Prostate gland (tissue), 2 donors: ENCODE measurements at regions not wholly inside any gene's neighbourhood (a gene's known extent, or its start where the extent isn't known, plus 50 kb on each side); places are given as distances from the start of the nearest gene placed in this dataset.

ENCODE experiments used
- CTCF ChIP-seq, 4 experiments: fragments of 200-600 bp in 2 of 4; fragments of 450-650 bp in 2 of 4; sonication (generic) in 2 of 4; IDR thresholded peaks; 1 replicate in 3 of 4; 2 replicates in 1 of 4; pipeline ENCODE4 v1.5.1; 2016 to 2019; ENCODE audit warnings: antibody characterized with exemption in 4 of 4, mild to moderate bottlenecking in 2 of 4, moderate library complexity in 2 of 4
- POLR2A ChIP-seq: fragments of 450-650 bp; IDR thresholded peaks from one replicate; pipeline ENCODE4 v1.6.1; 2016; ENCODE audit warnings: antibody characterized with exemption, mild to moderate bottlenecking
- POLR2AphosphoS5 ChIP-seq: sonication (generic); formaldehyde crosslinking; IDR thresholded peaks from one replicate; pipeline ENCODE4 v1.6.1; 2017; ENCODE audit warnings: antibody characterized with exemption

- no peak for TF ChIP-seq CTCF (IDR thresholded peaks at IDR 0.05)
- no peak for TF ChIP-seq POLR2A
- no peak for TF ChIP-seq POLR2AphosphoS5
These were observed 375.3 kb upstream of the DAB2 start for GRCh38 chr5:39800042-39800601.
